Tibial nerve (tissue), 4 donors: ENCODE measurements at regions not wholly inside any gene's neighbourhood (a gene's known extent, or its start where the extent isn't known, plus 50 kb on each side); places are given as distances from the start of the nearest gene placed in this dataset.

ENCODE experiments used
- CTCF ChIP-seq, 5 experiments: fragments of 200-600 bp in 3 of 5; fragments of 450-650 bp in 2 of 5; sonication (generic) in 3 of 5; IDR thresholded peaks; one replicate each; pipeline ENCODE4 v1.5.1; 2016 to 2019; ENCODE audit warnings: antibody characterized with exemption in 5 of 5, mild to moderate bottlenecking in 3 of 5, moderate library complexity in 2 of 5
- EP300 ChIP-seq, 2 donors: sonication (generic); formaldehyde crosslinking; IDR thresholded peaks; one replicate each; pipeline ENCODE4 v1.6.1; 2017; ENCODE audit warnings: antibody characterized with exemption in 2 of 2, mild to moderate bottlenecking in 1 of 2
- POLR2A ChIP-seq, 2 donors: fragments of 450-650 bp; IDR thresholded peaks; one replicate each; pipeline ENCODE4 v1.6.1; 2017; ENCODE audit warnings: antibody characterized with exemption in 2 of 2, mild to moderate bottlenecking in 2 of 2, moderate library complexity in 2 of 2

GRCh38 chr9:11618241-11618805 is 1005.5 kb upstream of the PTPRD start:
- TF ChIP-seq CTCF (IDR thresholded peaks at IDR 0.05) (no peak), POLR2A (IDR thresholded peaks at IDR 0.05) (no peak), EP300 (IDR thresholded peaks at IDR 0.05) (no peak)
